Type B pancreatic cell (in vitro differentiated cells): ENCODE measurements at regions not wholly inside any gene's neighbourhood (a gene's known extent, or its start where the extent isn't known, plus 50 kb on each side); places are given as distances from the start of the nearest gene placed in this dataset.
"Not testable (repeated sequence)": the region's sequence is repeated elsewhere in the genome, so short reads cannot be mapped to it uniquely, and the experiment has no call there.

Source experiments
- DNase-seq: peaks from one replicate; pipeline ENCODE4 v3.0.0; 2021; ENCODE audit warnings: mixed read lengths; ENCODE audit not compliant: unreplicated experiment; ENCODE audit errors: extremely low spot score
- H3K27ac Mint-ChIP-seq: 2 replicates; pipeline ENCODE4 v1.8.0; 2021; ENCODE audit warnings: mild to moderate bottlenecking, mixed read lengths
- H3K27me3 Mint-ChIP-seq: 2 replicates; pipeline ENCODE4 v1.8.0; 2021; ENCODE audit warnings: mixed read lengths
- H3K36me3 Mint-ChIP-seq: 2 replicates; pipeline ENCODE4 v1.8.0; 2021; ENCODE audit warnings: mixed read lengths
- H3K4me1 Mint-ChIP-seq: one replicate; pipeline ENCODE4 v1.8.0; 2021; ENCODE audit warnings: mixed read lengths; ENCODE audit not compliant: unreplicated experiment
- H3K4me3 Mint-ChIP-seq: 2 replicates; pipeline ENCODE4 v1.8.0; 2021; ENCODE audit warnings: mild to moderate bottlenecking, mixed read lengths
- H3K9me3 Mint-ChIP-seq: 2 replicates; pipeline ENCODE4 v1.8.0; 2021; ENCODE audit warnings: mixed read lengths
- CTCF ChIP-seq: fragments of 200-600 bp; sonication (generic); conservative IDR thresholded peaks from 2 replicates; pipeline ENCODE4 v1.5.0; 2021; ENCODE audit warnings: antibody characterized with exemption, mild to moderate bottlenecking

- TF ChIP-seq CTCF, result no peak
- no peak overlapping the region for H3K27ac Mint-ChIP-seq
- no peaks in the 10 kb centered on the region for H3K27me3 Mint-ChIP-seq
- no peak overlapping the region for H3K4me3 Mint-ChIP-seq
- peaks cover 5% of the 10 kb centered on the region for H3K9me3 Mint-ChIP-seq
- DNase-seq, result no peak
- H3K36me3 Mint-ChIP-seq, result no peaks in the 10 kb centered on the region
- no peaks in the 10 kb centered on the region for H3K4me1 Mint-ChIP-seq
These were observed 71.0 kb upstream of the ZNF479 start for GRCh38 chr7:57203161-57203791.

GRCh38 chr7:57203858-57204257 is 71.6 kb upstream of the ZNF479 start:
- not testable (repeated sequence) for H3K27me3 Mint-ChIP-seq, H3K9me3 Mint-ChIP-seq

GRCh38 chr7:57204411-57204811 is 72.2 kb upstream of the ZNF479 start:
- Mint-ChIP-seq H3K27me3 (no peaks in the 10 kb centered on the region), H3K27ac (no peak overlapping the region), H3K36me3 (no peaks in the 10 kb centered on the region), H3K4me1 (no peaks in the 10 kb centered on the region), H3K4me3 (no peak overlapping the region), H3K9me3 (peaks cover 12% of the 10 kb centered on the region)
- no peak for TF ChIP-seq CTCF
- no peak for DNase-seq

More at GRCh38 chr7:57203858-57204257, 71.6 kb upstream of the ZNF479 start:
- not testable (repeated sequence) for H3K27ac Mint-ChIP-seq, H3K4me3 Mint-ChIP-seq, H3K4me1 Mint-ChIP-seq, DNase-seq, H3K36me3 Mint-ChIP-seq

- no peaks in the 10 kb centered on the region for H3K36me3 Mint-ChIP-seq
- H3K9me3 Mint-ChIP-seq, result peaks cover 12% of the 10 kb centered on the region
These were observed 72.8 kb upstream of the ZNF479 start for GRCh38 chr7:57205000-57205399.

GRCh38 chr7:57207836-57208235 is 75.6 kb upstream of the ZNF479 start:
- peaks cover 12% of the 10 kb centered on the region for H3K9me3 Mint-ChIP-seq
- DNase-seq, result no peak
- no peaks in the 10 kb centered on the region for H3K27me3 Mint-ChIP-seq
- no peak for TF ChIP-seq CTCF
- no peak overlapping the region for H3K27ac Mint-ChIP-seq
- H3K36me3 Mint-ChIP-seq, result no peaks in the 10 kb centered on the region
- no peak overlapping the region for H3K4me3 Mint-ChIP-seq
- no peaks in the 10 kb centered on the region for H3K4me1 Mint-ChIP-seq

More at GRCh38 chr7:57205000-57205399, 72.8 kb upstream of the ZNF479 start:
- TF ChIP-seq CTCF, result no peak
- Mint-ChIP-seq H3K4me3 (no peak overlapping the region), H3K27ac (no peak overlapping the region), H3K4me1 (no peaks in the 10 kb centered on the region), H3K27me3 (no peaks in the 10 kb centered on the region)
- DNase-seq, result no peak

- H3K36me3 Mint-ChIP-seq, result no peaks in the 10 kb centered on the region
- no peak overlapping the region for H3K27ac Mint-ChIP-seq
- no peaks in the 10 kb centered on the region for H3K4me1 Mint-ChIP-seq
These were observed 78.0 kb upstream of the ZNF479 start for GRCh38 chr7:57210212-57210611.

More at GRCh38 chr7:57210212-57210611, 78.0 kb upstream of the ZNF479 start:
- Mint-ChIP-seq H3K27me3 (no peaks in the 10 kb centered on the region), H3K4me3 (no peak overlapping the region), H3K9me3 (peaks cover 15% of the 10 kb centered on the region)
- no peak for TF ChIP-seq CTCF
- DNase-seq, result no peak
